NCI-H2227 (cell line): ENCODE measurements at regions not wholly inside any gene's neighbourhood (a gene's known extent, or its start where the extent isn't known, plus 50 kb on each side); places are given as distances from the start of the nearest gene placed in this dataset.

Experiments used
- DNase-seq: peaks from one replicate; lab custom pipeline; 2025; ENCODE audit not compliant: unreplicated experiment; lab: John Stamatoyannopoulos, UW

DNA sequence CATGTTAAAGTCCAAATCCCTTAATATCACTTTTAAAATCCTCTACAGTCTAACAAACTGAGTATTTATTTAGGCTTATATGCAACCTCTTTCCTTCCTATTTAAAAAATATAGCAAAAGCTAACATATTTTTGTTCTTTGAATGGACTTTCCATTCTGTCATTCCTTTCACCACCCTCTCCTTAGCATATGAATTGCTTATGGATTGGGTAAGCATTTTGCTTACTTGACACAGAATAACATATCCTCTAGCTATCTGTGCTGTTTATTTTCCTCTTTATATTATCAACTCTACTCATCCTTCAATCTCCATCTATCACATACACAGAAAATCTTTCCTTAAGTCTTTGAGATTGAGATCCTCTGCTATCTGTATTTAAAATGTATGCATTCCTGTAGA, 206.1 kb upstream of the NEIL3 start:
- no peak for DNase-seq

DNA sequence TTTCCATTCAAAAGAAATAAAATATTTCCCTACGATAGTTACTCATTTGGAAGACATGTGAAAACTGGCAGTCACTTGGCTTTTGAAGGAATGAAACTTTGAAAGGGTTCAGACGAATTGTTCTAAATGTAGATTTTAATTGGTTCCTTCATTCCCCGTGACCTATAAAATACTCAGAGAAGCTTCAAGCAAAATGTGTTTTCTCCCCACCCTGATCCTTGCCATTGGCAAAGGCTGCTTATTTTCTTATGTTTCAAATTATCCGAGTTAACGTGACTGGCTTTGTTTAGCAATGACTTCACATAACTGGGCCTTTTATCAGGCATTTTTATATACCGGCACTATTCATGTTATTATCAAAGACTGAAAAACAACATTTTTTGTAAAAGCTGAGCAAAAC, 204.1 kb upstream of the NEIL3 start:
- no peak for DNase-seq

- no peak for DNase-seq
Measured at GRCh38 chr4:177107288-177107921, 202.3 kb upstream of the NEIL3 start.

GRCh38 chr4:177108708-177109107, 201.0 kb upstream of the NEIL3 start:
- DNase-seq: no peak

GRCh38 chr4:177109769-177110168, 199.9 kb upstream of the NEIL3 start:
- no peak for DNase-seq

DNA sequence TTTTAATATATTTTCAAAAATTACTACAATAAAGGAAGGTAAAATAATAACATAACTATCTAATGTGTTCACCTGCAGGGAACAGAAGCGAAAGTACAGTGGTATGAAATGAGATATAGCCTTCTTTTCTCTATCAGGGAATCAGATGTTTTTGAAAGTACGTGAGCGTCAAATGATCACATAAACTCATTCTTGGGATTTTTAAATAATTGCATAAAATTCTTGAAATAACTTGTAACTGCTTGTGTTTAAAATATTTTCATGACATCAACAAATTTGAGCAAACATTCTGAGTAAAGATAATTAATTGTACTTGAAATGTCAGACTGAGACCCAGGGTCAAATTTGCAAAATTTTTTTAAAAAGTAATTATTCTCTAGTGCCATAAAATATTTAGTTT, 193.5 kb upstream of the NEIL3 start:
- no peak for DNase-seq

DNA sequence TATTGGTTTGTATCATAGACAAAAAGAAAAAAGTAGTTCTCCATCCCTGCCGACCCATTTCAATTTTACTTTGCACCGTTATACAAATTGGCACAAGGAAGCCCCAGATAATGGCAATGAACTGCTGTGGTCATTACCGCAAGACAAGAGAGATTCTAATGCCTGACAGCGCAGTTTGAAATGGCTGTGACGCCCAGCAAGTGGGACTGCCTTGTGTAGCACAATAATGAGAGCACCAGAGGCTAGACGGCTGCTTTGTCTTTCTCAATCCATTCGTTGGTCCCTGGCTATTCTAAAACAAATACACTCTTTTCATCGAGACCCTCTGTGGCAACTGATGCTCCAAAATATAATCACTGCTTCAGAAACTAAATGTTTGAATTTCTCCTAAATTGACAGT, 192.4 kb upstream of the NEIL3 start:
- DNase-seq: no peak

DNA sequence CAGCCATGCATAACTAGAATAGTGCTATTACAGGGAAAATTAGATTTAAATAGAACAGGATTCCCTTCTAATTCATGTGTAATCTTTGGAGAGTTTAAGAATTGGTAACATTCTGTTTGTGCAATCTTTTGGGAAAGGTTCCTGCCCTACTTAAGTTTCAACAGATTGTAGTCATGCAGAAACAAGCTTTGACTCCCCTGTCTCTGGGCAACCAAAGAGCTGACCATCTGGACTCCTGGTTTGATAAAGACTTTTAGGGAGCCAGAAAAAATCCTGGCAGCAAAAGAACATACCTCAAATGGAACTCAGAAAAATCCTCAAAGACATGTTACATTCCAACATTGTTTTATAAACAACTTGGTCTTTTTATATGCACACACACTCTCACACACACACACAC, 191.1 kb upstream of the NEIL3 start:
- no peak for DNase-seq

DNA sequence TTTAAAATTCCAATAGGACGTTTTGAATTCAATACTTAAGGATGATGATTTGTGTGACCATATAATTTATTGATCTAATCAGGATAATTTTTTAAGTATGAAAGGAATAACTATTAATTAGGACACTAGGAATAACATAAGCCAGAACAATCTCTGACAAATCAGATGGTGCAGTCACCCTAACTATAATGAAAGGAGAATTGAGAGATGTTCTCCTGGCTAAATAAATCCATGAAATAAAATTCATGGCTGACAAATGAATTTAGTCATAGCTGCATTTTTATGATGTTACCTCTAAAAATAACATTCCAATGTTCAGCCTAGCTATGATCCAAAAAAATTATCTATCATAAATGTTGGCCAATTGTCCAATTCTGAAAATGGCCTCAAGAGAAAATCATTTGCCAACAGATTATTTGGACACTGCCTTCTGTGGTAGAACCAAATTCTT, 190.6 kb upstream of the NEIL3 start:
- no peak for DNase-seq

DNA sequence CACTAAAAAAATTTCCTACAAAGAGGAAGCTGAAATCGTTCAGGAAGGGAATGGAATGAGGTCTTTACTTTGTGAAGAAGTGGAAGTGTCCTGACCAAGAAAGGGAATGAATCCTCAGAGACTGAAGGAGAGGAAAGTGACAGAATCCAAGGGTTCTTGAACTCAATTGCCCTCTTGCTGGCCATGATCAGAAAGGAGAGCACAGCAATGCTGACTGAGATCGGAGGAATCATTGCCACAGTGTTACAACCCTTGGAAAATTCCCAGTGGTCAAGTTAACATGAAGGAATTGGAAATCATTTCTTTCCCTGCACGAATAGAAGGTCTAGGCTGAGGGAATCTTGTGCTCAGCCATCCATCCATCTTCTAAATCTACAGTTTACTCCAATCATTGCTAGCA, 190.0 kb upstream of the NEIL3 start:
- DNase-seq: no peak

- DNase-seq: no peak
Measured at GRCh38 chr4:177123811-177124210, 185.9 kb upstream of the NEIL3 start.

DNA sequence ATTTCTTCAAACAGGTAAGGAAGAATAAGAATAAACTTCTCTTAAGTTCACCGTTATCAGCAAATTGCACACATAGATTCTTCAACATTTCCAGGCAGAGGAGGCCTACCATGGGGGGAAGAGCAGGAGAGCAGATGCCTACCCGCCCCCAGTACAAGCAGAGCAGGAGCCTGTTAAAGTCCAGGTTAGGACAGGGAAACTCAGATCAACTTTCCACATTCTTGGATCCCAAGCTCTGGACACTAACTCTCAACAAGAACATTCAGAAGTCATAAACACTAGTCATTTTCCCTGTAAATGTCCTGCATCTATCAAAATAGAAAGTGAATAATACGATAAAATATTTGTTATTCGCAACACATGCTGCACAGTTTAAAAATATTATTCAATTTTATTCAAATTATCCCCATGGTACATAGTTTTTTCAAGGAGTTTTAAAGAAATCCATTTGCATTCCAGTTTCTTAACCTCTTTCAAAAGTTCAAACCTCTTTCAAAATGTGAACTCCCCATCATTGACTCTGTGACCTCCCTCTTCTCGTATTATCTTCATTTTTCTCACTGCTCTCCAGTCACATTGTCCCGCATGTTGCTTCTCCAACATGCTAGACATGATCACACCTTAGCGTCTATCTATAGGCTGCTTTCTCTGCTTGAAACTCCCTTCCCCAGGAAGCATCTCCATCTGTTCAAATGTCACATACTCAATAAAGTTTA, 185.2 kb upstream of the NEIL3 start:
- DNase-seq: no peak

DNA sequence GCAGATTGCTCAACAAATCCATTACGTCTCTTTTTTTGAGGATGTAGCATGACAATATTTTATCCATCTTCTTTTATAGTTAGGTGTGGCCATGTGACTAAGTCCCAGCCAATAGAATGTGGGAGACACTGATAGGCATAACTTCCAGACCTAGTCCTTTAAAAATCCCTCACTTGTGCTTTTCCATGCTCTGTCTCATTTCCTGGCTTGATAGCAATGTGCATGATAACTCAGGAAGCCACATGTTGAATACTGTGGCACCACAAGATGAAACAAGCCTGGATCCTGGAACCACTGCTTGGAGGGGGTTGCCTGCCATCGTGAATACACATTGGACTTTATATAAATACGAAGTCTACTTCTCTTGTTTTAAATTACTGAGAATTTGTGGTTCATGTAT, 184.0 kb upstream of the NEIL3 start:
- no peak for DNase-seq

DNA sequence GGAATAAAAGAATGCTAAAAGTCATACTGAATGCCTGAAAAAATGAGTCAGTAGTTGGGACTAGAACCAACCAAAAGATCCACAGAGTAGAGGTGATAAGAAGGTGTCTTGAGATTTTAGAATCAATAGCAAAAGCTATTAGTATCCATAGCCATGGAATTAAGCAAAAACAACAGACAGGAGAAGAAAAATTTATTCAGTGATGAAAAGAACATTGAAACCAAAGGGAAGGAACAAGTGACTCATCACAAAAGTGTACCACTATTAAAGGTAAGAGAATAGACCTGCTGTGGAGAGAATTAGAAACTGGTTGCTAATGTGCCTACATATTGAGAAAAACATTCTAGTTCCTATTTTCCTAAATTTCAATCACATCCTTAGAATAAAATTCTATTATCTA, 182.0 kb upstream of the NEIL3 start:
- DNase-seq: no peak

- no peak for DNase-seq
Measured at GRCh38 chr4:177128306-177128705, 181.4 kb upstream of the NEIL3 start.

GRCh38 chr4:177131736-177132135, 177.9 kb upstream of the NEIL3 start:
- DNase-seq: no peak

DNA sequence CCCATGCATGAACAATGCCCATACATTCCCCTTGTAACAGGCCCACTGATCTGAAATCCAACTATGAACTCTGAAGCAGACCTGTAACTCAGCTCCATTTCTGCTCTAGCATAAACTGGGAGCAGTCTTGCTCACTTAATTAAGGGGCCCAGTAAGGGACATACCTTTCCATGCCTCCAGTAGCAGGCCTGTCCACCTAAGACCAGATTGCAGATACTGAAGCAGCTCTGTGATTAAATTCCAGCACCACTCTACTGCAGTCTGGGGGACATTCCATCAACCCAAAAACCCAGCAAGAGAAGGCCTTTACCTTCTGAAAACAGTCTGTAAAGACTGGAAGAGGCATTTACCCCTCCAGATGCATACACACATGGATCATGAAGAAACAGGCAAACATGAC, 162.0 kb upstream of the NEIL3 start:
- no peak for DNase-seq

- DNase-seq: peak; percentile 35
Measured at GRCh38 chr4:177155454-177155853, 154.2 kb upstream of the NEIL3 start.

- no peak for DNase-seq
Measured at GRCh38 chr4:177159600-177159999, 150.1 kb upstream of the NEIL3 start.

GRCh38 chr4:177161781-177162180, 147.9 kb upstream of the NEIL3 start:
- no peak for DNase-seq

- no peak for DNase-seq
Measured at GRCh38 chr4:177163532-177163931, 146.1 kb upstream of the NEIL3 start.

- no peak for DNase-seq
Measured at GRCh38 chr4:177171588-177171987, 138.1 kb upstream of the NEIL3 start.

GRCh38 chr4:177175473-177175872, 134.2 kb upstream of the NEIL3 start:
- DNase-seq: no peak
